GM23338 (cell line): ENCODE measurements at regions not wholly inside any gene's neighbourhood (a gene's known extent, or its start where the extent isn't known, plus 50 kb on each side); places are given as distances from the start of the nearest gene placed in this dataset.

Experiments used
- CREB1 ChIP-seq: fragments of 250-450 bp; sonication (Bioruptor Pico); IDR thresholded peaks from 2 replicates; pipeline ENCODE4 v1.5.0; 2020; ENCODE audit warnings: low read depth, mild to moderate bottlenecking, moderate library complexity
- CTCF ChIP-seq, 2 experiments: fragments of 200-600 bp in 1 of 2; sonication (generic) in 1 of 2; conservative IDR thresholded peaks; 2 replicates each; pipeline versions ENCODE4 v1.5.1 to v1.6.1; 2016 to 2017; ENCODE audit warnings: antibody characterized with exemption in 2 of 2, low read depth in 2 of 2, mild to moderate bottlenecking in 2 of 2, moderate library complexity in 1 of 2
- ETS1 ChIP-seq: IDR thresholded peaks from 2 replicates; pipeline ENCODE4 v1.6.1; 2016; ENCODE audit warnings: antibody characterized with exemption
- EZH2 ChIP-seq: fragments of 200-600 bp; sonication (generic); IDR thresholded peaks from one replicate; pipeline ENCODE4 v1.8.0; 2017; ENCODE audit warnings: antibody characterized with exemption, mild to moderate bottlenecking, low read depth; ENCODE audit not compliant: unreplicated experiment
- EZH2phosphoT487 ChIP-seq: fragments of 200-600 bp; sonication (generic); IDR thresholded peaks from one replicate; pipeline ENCODE4 v1.8.1; 2018; ENCODE audit warnings: antibody characterized with exemption; ENCODE audit not compliant: unreplicated experiment
- JUNB ChIP-seq: IDR thresholded peaks from one replicate; pipeline ENCODE4 v1.6.1; 2016; ENCODE audit warnings: antibody characterized with exemption; ENCODE audit not compliant: unreplicated experiment
- POLR2AphosphoS5 ChIP-seq: IDR thresholded peaks from 2 replicates; pipeline ENCODE4 v1.6.1; 2016; ENCODE audit warnings: antibody characterized with exemption, low read depth
- REST ChIP-seq: IDR thresholded peaks from one replicate; pipeline ENCODE4 v1.6.1; 2018; ENCODE audit warnings: antibody characterized with exemption; ENCODE audit not compliant: unreplicated experiment
- STAT1 ChIP-seq: IDR thresholded peaks from one replicate; pipeline ENCODE4 v1.6.1; 2016; ENCODE audit warnings: antibody characterized with exemption; ENCODE audit not compliant: unreplicated experiment
- ZNF114 ChIP-seq: fragments of 250-450 bp; sonication (Bioruptor Pico); IDR thresholded peaks from 2 replicates; pipeline ENCODE4 v1.5.0; 2020; ENCODE audit warnings: mild to moderate bottlenecking, moderate library complexity
- ZNF331 ChIP-seq: fragments of 250-450 bp; sonication (Bioruptor Pico); IDR thresholded peaks from 2 replicates; pipeline ENCODE4 v1.5.0; 2020; ENCODE audit warnings: low read depth, mild to moderate bottlenecking, moderate library complexity
- ZNF462 ChIP-seq: fragments of 250-450 bp; sonication (Bioruptor Pico); IDR thresholded peaks from 2 replicates; pipeline ENCODE4 v1.5.0; 2020; ENCODE audit warnings: mild to moderate bottlenecking, moderate library complexity

- TF ChIP-seq ZNF462 (no peak), CTCF (conservative IDR thresholded peaks at IDR 0.05; ENCODE audit: low read depth in 2 of 2) (no peak), EZH2phosphoT487 (no peak), JUNB (no peak), POLR2AphosphoS5 (no peak), REST (no peak), ETS1 (no peak), ZNF114 (no peak), EZH2 (no peak), CREB1 (no peak), ZNF331 (CRISPR knock-in tag) (no peak), STAT1 (no peak)
These were observed 2097.1 kb downstream of the MAT2B start (continued) for GRCh38 chr5:165602529-165602928.
